ENCODE measurements at regions not wholly inside any gene's neighbourhood (a gene's known extent, or its start where the extent isn't known, plus 50 kb on each side); places are given as distances from the start of the nearest gene placed in this dataset.

- TF ChIP-seq ZNF565 (CRISPR knock-in tag; conservative IDR thresholded peaks at IDR 0.05; ENCODE audit: low read depth): no peak
- TF ChIP-seq GLIS3 (CRISPR knock-in tag; IDR thresholded peaks at IDR 0.05): no peak
- no peak for TF ChIP-seq PATZ1 (CRISPR knock-in tag; IDR thresholded peaks at IDR 0.05; ENCODE audit: borderline replicate concordance)
- TF ChIP-seq CSRNP3 (CRISPR knock-in tag; IDR thresholded peaks at IDR 0.05): no peak
- TF ChIP-seq ZC3H10 (CRISPR knock-in tag; IDR thresholded peaks at IDR 0.05): no peak
- no peak for TF ChIP-seq OSR1 (CRISPR knock-in tag; IDR thresholded peaks at IDR 0.05)
- TF ChIP-seq TOX (CRISPR knock-in tag; IDR thresholded peaks at IDR 0.05; ENCODE audit: borderline replicate concordance): no peak
- no peak for TF ChIP-seq PPARA (CRISPR knock-in tag; IDR thresholded peaks at IDR 0.05; ENCODE audit: borderline replicate concordance)
- no peak for TF ChIP-seq ZNF8 (CRISPR knock-in tag; IDR thresholded peaks at IDR 0.05)
- no peak for TF ChIP-seq ESRRG (CRISPR knock-in tag; IDR thresholded peaks at IDR 0.05)
- no peak for TF ChIP-seq TCF4 (CRISPR knock-in tag; IDR thresholded peaks at IDR 0.05; ENCODE audit: borderline replicate concordance)
- no peak for TF ChIP-seq BACH2 (CRISPR knock-in tag; IDR thresholded peaks at IDR 0.05; ENCODE audit: borderline replicate concordance)
- TF ChIP-seq SNAI2 (CRISPR knock-in tag; IDR thresholded peaks at IDR 0.05): no peak
- no peak for TF ChIP-seq ZFP30 (CRISPR knock-in tag; IDR thresholded peaks at IDR 0.05)
- TF ChIP-seq CREB5 (CRISPR knock-in tag; IDR thresholded peaks at IDR 0.05; ENCODE audit: low read depth): no peak
- no peak for ATAC-seq
Measured at GRCh38 chr3:88767746-88768145, 339.7 kb upstream of the EPHA3 start.

GRCh38 chr3:88773766-88774165 is 333.7 kb upstream of the EPHA3 start:
- TF ChIP-seq ESRRG (CRISPR knock-in tag; IDR thresholded peaks at IDR 0.05) (no peak), RARB (CRISPR knock-in tag; IDR thresholded peaks at IDR 0.05) (no peak), BACH2 (CRISPR knock-in tag; IDR thresholded peaks at IDR 0.05; ENCODE audit: borderline replicate concordance) (no peak), ZC3H10 (CRISPR knock-in tag; IDR thresholded peaks at IDR 0.05) (no peak), CSRNP3 (CRISPR knock-in tag; IDR thresholded peaks at IDR 0.05) (no peak), ZFP3 (CRISPR knock-in tag; IDR thresholded peaks at IDR 0.05) (no peak), GLIS3 (CRISPR knock-in tag; IDR thresholded peaks at IDR 0.05) (no peak), SNAI2 (CRISPR knock-in tag; IDR thresholded peaks at IDR 0.05) (no peak), TSHZ2 (CRISPR knock-in tag; IDR thresholded peaks at IDR 0.05) (no peak)
- ATAC-seq: no peak

GRCh38 chr3:88775026-88775690 is 332.3 kb upstream of the EPHA3 start:
- no peak for ATAC-seq
- TF ChIP-seq ZC3H10 (CRISPR knock-in tag; IDR thresholded peaks at IDR 0.05) (no peak), ZFP30 (CRISPR knock-in tag; IDR thresholded peaks at IDR 0.05) (no peak), TSHZ2 (CRISPR knock-in tag; IDR thresholded peaks at IDR 0.05) (no peak), ESRRG (CRISPR knock-in tag; IDR thresholded peaks at IDR 0.05) (no peak), ARNTL (CRISPR knock-in tag; IDR thresholded peaks at IDR 0.05; ENCODE audit: borderline replicate concordance, low read depth) (no peak), ZFP3 (CRISPR knock-in tag; IDR thresholded peaks at IDR 0.05) (no peak), PPARA (CRISPR knock-in tag; IDR thresholded peaks at IDR 0.05; ENCODE audit: borderline replicate concordance) (no peak), ISL1 (CRISPR knock-in tag; IDR thresholded peaks at IDR 0.05) (no peak), ZNF565 (CRISPR knock-in tag; conservative IDR thresholded peaks at IDR 0.05; ENCODE audit: low read depth) (no peak), ZNF70 (CRISPR knock-in tag; IDR thresholded peaks at IDR 0.05) (no peak), CREB5 (CRISPR knock-in tag; IDR thresholded peaks at IDR 0.05; ENCODE audit: low read depth) (no peak), CSRNP3 (CRISPR knock-in tag; IDR thresholded peaks at IDR 0.05) (no peak), TOX (CRISPR knock-in tag; IDR thresholded peaks at IDR 0.05; ENCODE audit: borderline replicate concordance) (no peak)

Data from SK-N-SH treated with all-trans-retinoic acid at 6 μM for 48 hours (cell line).